NCI-H82 (cell line): ENCODE measurements at regions not wholly inside any gene's neighbourhood (a gene's known extent, or its start where the extent isn't known, plus 50 kb on each side); places are given as distances from the start of the nearest gene placed in this dataset.
"Not testable (repeated sequence)": the region's sequence is repeated elsewhere in the genome, so short reads cannot be mapped to it uniquely, and the experiment has no call there.

ENCODE experiments used
- DNase-seq: peaks from one replicate; lab custom pipeline; 2025; lab: John Stamatoyannopoulos, UW

DNA sequence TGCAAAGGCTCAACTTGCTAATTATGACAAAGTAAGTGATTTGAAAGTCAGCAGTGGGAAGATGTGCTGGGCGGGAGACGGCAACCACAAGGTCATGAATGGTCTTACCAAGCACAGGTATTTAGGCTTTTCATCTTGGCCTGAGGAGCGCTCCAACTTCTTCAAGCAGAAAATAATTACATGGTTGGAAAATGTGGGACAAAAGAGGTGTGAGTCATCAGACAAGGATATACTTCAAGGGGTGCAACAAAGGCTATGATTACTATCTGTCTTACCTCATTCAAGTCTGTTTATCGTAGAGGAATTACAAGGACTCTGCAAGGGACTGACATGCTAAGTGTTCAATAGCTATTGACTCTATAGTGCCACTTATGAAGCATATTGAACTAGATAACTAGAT lies 2005.7 kb downstream of the MRPL39 start:
- DNase-seq = no peak

DNA sequence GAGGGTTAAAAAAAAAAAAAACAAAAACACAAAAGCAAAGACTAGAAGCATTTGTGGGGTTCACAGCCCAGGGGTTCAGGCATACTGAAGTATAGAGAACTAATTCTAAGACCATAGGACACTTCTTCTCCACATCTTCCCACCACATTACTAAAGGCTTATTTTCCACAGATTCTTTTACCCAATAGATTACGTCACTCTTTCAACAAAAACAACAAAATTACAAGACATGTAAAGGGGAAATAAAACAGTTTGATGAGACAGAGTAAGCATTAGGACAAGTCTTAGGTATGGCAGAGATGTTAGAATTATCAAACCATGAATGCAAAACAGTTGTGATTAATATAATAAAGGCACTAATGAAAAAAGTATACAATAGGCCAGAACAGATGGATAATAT lies 2013.7 kb downstream of the MRPL39 start:
- no peak for DNase-seq

DNA sequence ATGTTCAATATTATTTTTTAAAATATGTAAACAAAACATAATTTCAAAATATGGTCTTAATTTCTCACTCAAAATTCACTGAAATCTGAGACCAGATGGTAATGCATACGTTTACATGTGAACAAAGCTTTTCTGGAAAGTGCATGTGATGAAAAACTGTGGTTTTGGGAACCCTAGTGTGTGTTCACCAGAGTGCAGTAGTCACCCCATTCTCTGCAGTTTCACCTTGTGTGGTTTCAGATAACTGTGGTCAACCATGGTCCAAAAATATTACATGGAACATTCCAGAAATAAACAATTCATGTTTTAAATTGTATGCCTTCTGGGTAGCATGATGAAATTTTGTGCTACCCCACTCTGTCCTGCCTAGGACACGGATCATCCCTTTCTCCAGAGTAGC lies 2021.9 kb downstream of the MRPL39 start:
- no peak for DNase-seq

DNA sequence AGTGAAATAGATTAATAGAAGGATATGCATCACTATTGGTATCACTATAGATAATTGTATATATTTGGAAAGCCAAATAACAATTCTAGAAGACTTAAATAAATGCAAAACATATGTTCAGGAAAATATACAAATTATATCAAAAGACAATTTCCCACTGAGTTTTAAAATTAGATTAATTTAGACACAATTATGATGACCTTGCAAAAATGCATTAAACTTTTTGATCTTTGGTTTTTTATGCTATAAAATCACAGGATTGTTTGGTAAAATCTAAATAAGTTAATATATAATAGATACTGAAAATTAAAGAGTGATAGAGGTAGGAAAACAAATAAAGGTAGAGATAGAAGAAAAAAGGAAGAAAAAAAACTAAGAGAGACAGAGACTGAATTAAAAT lies 2027.7 kb downstream of the MRPL39 start:
- DNase-seq = no peak

DNA sequence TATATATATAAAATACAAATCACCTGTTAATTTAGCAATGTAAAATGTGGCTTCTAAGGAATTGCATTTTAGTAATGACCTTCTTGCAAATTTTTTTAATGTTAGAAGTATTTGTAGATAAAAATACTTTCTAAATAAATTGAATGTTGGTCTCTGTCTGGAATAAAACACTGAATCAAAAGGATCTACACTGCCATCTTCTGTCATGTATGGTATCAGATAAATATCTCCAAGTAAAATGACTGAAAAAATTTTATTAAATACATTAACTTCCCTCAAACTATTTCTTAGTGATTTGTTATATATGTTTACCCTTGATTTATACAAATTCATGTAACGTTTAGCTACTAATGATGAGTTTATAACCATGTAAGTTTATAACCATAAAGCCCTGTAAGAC lies 2029.3 kb downstream of the MRPL39 start:
- peak; percentile 17 for DNase-seq

DNA sequence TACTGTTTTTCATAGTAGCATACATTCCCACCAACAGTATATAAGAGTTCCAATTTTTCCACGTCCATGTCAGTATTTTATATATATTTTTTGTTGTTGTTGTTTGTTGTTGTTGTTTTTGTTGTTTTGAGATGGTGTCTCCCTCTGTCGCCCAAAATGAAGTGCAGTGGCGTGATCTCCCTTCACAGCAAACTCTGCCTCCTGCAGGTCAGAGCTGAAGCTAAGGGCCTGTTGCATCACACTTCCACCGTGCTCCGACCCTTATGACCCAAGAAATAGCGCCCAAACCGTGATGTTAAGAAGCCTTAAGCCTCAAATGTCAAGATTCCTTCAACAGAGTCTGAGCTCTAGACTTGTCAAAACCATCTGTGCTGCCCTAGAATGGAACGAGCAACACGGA lies 2032.3 kb downstream of the MRPL39 start:
- no peak for DNase-seq

DNA sequence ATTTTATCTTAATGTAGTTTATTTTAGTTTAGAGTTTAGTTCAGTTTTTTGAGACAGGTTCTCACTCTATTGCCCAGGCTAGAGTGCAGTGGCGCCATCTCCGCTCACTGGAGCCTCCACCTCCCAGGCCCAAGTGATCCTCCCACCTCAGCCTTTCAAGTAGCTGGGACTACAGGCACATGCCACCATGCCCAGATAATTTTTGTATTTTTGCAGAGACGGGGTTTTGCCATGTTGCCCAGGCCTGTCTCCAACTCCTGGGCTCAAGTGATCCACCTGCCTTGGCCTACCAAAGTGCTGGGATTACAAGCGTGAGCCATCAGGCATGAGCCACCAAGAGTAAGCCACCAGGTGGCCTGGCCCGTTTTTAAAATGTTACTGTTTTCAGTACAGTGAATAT lies 2058.4 kb downstream of the MRPL39 start:
- DNase-seq = not testable (repeated sequence)

DNA sequence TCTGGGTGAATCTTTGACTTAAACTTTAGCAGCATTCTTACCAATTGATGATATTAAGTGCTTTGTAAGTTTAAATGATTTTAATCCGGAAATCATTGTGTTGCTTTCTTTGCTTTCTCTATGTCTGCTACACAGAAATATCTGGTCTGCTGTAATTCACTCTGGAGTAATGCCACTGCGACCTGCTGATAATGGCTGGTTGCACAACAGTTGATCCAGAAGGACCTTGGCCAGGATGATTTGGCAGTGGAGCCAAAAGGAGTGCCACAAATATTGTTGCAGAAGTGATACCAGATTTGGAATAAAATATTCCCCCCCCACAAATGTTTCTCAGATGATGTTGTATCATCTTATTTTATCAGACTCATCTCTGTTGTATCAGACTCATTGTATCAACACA lies 2063.9 kb downstream of the MRPL39 start:
- DNase-seq = no peak

DNA sequence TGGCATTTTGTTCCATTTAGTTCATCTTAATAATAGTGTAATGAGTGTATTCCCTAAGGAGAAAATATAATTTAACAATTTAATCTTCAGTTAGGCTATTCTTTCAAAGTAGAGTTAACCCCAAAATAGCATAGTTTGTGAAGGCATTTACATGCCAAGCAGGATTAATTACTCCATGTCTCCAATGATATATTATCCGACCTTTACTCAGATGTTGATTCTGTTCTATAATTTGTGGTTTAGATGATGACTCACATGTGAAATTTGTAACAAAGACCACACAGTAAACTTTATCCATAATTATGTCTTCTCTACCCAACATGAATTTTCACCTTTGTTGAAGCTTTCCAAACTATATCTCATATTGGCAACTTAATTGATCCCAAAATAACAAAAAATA lies 2065.2 kb downstream of the MRPL39 start:
- no peak for DNase-seq

DNA sequence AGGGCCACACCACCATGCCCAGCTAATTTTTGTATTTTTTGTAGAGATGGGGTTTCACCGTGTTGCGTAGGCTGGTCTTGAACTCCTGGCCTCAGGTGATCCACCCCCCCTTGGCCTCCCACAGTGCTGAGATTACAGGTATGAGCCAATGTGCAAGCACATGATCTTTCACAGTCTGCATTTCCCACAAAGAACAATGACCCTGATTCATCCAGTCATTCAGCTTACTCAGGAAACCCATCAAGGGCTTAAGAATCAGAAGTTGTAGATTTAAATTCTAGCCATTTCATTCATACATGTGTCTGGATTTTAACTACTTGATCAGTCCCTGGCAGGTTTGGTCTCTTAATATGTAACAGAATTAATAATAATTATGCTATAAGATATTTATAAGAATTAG lies 2065.7 kb downstream of the MRPL39 start:
- peak; percentile 5 for DNase-seq

DNA sequence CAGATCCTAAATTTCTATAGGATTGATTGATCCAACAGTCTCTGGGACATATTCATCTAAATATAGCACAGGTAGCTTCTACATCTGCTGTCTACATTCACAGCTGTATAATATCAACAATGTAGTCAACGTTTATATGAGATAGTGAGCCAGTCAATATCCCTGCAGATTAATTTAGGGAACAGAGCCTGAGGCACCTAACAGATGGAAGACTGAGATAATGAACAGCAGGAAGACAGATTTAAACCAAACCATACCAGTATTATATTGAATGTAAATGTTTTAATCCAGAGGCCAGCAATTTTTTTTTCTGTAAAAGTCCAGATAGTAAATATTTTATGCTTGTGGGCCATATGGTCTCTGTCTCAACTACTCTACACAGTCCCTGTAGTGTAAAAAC lies 2072.4 kb downstream of the MRPL39 start:
- DNase-seq = peak; percentile 67

DNA sequence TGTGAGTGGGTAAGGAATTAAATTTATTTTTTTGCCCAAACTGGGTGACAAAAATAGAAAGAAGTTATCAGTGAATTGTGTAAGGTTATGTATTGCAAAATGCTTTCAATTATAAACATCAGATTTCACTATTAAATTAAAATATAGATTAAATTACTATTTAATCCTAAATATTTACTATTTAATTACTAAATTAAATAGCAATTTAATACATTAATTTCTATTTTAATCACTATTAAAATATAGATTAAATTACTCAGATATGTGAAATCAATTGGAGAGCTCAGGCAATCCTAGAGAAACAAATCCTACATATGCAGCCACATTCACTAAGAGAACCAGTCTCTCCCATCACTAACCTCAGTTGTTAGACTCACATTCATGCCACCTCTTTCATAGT lies 2075.8 kb downstream of the MRPL39 start:
- no peak for DNase-seq

DNA sequence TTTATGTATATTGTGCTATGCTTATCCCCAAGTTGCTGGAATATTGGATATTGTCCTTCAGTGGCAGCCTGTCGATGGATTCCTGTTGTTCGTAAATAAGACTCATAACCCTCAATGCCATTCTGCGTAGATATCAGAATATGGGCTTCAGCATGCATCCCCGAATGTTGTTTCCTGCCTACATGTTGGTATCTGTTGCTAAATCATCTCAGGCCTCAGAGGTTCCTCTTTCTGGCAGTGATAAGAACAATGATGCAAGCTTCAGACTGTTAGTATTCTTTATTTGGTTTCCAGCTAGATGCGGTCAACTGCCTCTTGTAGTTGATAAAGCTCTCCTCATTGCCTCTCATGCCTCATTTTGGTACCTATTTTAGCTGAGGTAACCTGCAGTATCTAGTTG lies 2082.6 kb downstream of the MRPL39 start:
- DNase-seq = no peak

DNA sequence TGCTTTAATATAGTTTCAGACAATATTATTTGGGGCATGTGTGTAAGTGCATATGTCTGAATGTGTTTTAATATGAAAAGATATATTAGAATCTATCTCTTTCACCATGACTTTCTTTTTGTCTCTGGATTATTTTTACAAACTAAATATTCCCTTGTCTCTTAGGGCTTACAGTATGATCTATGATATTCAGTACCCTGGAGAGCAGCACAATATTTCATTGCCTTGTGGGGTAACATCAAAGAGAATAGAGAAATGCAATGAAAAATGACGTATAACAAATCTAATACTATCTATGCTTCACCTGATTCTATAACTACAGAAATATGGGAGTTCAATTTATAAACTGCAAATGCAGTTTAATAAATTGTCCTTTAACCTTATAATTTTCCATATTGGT lies 2084.5 kb downstream of the MRPL39 start:
- DNase-seq = no peak

DNA sequence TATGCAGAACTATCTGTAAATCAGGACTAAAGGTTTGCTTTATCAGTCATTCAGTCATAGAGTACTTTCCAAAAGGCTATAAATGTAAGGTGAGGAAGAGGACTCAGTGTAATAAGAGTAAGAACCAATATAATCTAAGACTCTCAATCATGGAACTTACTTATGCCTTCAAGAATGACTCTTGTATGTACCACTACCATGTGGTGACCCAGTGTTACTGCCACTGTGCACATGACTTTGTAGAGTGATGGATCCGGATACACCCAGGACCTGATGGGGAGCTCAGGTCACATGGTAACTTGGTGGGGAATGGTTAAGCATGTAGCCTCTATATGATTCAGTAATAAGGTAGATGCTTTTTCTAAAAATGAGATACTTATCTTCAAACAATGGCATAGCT lies 2099.8 kb downstream of the MRPL39 start:
- peak; percentile 14 for DNase-seq

DNA sequence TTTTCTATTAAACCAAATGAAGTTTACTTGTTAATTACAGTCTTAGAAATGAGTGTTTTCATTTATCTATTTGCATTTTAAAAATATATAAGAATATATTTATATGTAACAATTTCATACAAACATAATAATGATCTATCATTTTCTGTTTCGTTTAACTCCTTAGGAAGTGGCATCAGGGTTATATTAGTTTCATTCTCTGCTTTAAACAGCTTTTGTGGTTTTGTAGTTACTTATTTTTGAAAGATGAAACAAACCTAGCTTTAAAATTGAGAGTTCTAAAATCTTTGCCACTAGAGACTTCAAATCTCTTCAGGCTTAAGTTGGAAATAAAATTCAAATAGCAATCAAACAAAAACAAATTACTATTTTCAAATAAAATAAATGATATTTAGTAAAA lies 2110.6 kb downstream of the MRPL39 start:
- DNase-seq = no peak

DNA sequence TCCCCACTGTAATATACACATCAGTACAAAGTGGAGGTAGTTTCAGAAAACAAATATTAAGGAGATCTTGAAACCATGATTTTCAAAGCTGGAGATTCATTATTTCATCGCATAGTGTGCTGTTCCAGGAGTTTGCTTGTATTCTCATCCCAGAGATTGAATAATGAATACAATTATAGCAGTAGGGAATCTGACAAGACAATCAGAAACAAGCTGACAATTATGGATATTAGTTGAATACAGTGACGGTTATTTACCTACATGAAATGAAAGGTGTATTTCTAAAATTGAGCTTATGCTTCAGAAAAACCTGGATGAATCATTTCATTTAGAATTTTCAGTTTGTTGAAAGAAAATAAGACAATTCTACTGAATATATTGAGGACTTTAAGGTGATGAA lies 2119.0 kb downstream of the MRPL39 start:
- no peak for DNase-seq

DNA sequence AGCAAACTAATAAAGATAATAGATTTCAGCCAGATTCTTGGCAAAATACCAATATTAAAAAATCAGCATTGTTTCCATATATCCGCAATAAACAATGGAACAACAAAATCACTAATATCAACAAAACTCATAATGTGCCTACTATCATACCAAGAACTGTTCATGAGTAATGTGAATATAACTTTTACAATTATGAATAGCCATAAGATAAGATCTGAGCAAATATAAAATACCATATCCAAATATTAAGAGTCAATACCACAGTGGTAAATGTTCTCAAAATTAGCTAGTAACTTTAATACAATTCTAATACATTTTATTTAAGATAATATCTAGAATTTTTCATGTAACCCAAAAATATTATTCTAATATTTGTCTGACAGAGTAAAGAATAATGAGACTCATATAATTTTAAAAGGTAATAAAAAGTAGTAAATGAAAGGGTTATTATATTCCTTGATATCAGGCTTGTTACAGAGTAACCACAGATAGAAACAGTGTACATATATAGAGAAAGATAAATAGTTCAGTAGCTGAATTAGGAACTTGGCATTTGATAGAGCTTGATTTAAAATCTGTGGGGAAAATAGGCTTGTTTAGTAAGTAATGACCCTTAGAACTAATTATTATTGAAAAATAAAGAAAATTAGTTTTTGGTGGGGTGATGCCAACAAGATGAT lies 2126.6 kb downstream of the MRPL39 start:
- DNase-seq = no peak

DNA sequence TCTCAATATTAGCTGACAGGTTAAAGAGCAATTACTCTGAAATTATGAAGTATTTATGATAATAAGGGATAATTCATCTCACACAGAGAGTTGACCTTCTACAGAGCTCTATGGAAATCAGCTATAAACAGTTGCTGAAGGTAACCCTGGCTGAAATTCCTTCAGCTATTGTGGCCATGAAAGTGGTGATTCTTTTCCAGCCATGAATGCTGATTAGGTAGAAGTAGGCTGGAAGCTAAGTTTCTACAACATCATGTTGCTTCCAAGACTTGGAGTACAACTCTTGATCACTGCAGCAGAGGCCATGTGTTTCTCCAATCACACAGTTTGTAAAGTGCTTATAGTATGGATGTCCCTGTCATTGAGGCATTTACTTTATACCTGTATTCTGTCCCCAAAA lies 2128.9 kb downstream of the MRPL39 start:
- peak; percentile 56 for DNase-seq

DNA sequence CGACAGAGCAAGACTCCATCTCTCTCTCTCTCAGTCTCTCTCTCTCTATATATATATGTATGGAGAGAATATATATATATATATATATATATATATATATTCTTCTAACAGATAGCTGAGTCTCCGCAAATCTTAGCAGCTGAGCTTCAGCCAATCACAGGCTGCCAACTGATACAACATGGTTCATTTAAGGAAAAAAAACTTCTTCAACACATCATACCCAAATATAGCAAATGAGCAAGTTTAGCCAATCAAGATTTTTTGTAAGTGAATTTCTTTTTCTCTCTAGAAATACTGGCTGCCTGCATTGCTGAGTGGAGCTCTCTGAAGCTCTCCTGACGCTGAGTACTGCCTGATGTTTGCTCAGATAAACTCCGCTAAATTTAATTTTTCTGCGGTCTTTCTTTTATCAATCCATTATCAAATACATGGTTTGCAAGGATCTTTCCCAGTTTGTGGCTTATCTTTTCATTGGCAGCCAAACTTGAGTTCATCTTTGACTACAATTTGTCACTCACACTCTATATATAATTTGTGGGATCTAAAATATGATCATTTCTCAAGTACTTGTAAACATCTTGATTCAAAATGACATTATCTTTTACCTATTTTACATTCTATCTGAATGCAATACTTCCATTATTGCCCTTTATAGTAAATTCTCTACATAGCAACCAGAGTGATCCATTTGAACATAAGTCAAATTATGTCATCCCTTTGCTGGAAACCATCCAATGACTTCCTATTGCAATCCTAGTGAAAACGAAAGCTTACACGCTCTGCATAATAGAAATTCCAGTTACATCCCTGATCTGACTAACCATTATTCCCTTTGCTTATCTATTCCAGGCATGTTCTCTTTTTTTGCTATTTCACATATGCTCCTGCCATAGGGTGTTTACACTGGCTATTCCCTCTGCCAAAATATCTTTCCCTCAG lies 2131.7 kb downstream of the MRPL39 start:
- no peak for DNase-seq

DNA sequence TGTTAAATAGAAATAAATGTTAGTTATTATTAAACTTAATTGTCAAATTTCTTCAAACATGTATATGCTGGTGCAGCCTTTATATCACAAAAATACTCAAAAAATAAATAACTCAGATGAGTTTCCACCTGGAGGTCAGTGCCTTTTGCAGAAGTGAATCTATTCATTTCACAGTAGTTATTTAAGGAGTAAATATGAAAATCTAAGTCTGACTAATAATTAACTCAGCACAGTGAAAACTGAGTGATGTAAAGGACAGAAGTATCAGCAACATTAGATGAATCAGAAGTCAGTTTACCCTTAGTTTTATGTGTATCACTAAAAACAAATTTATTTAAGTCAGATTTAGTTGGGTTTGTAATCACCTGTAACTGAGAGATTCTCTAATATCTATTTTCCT lies 2135.4 kb downstream of the MRPL39 start:
- no peak for DNase-seq

DNA sequence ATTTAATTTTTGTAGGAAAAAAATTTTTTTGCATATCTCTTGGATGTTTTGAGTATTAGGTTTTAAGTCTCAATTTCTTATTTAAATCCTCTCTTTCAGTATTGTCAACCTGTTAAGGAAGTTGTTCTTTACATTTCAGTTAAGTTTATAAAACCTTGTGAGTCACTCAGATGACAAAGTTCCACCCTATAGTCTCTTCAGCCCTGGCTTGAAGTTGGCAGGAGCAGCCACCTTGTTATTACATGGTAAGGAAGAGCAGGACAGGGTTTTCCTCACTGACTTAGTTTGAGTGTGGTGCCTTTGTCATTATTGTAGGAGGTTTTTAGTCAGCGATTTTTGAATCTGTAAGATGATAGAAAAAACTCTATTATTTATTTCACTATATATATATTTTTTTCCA lies 2143.9 kb downstream of the MRPL39 start:
- DNase-seq = no peak

DNA sequence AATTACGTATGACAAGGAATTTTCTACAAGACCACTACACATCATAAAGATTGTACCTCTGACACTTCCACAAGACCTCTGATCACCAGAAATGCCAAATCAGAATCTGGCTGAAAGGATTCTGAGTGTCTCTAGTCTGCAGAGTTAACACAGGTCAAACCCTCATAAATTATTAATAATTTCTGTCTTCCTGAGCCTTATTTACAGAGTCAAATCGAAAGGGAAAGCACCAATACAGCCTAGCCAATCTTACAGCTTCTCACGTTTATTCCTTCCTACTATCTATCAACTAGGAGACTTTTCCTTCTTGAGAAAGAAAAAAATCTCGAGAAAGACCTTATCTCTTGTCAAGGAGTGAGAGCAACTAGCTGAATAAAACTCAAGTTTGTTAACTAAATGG lies 2151.6 kb downstream of the MRPL39 start:
- no peak for DNase-seq
